ENCODE measurements at regions not wholly inside any gene's neighbourhood (a gene's known extent, or its start where the extent isn't known, plus 50 kb on each side); places are given as distances from the start of the nearest gene placed in this dataset.
"Not testable (repeated sequence)": the region's sequence is repeated elsewhere in the genome, so short reads cannot be mapped to it uniquely, and the experiment has no call there.

DNA sequence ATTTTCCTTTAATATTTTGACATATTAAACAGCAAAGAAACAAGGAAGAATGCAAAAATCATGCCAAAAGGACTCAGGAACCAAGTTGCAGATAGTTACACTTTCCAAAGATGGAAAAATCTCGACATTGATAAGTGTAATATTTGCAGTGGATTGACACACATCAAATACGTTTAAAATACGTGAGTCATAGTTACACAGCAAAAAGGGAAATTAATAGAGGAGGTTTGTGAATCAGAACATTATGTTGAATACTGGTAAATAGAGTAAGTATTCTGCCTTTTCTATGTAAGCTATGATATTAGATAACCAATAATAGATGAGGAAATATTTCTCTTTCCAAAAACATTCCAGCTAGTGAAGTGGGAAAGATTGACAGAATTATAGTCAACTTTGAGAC lies 1761.3 kb upstream of the IGFBP7 start:
- DNase-seq: no peak
- TF ChIP-seq POLR2A (IDR thresholded peaks at IDR 0.05; ENCODE audit: low read length) (no peak), GATA1 (IDR thresholded peaks at IDR 0.05; ENCODE audit: low read depth, low read length) (no peak)

DNA sequence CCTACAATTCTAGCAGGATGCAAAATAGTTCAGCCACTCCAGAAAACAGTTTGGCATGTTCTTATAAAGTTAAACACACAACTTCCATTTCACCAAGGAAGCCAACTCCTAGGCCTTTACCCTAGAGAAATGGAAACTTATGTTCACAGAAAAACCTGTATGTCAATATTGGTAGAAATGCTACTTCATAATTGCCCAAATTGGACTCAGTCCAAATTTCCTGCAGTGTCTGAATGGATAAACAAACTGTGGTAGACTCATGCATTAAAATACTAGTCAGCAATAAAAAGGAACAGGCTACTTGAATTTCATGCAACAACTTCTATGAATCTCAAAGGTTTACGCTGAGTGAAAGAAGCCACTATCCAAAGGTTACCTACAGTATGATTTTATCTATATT lies 1738.8 kb upstream of the IGFBP7 start:
- no peak for DNase-seq
- TF ChIP-seq POLR2A (IDR thresholded peaks at IDR 0.05; ENCODE audit: low read length) (no peak), GATA1 (IDR thresholded peaks at IDR 0.05; ENCODE audit: low read depth, low read length) (no peak)

DNA sequence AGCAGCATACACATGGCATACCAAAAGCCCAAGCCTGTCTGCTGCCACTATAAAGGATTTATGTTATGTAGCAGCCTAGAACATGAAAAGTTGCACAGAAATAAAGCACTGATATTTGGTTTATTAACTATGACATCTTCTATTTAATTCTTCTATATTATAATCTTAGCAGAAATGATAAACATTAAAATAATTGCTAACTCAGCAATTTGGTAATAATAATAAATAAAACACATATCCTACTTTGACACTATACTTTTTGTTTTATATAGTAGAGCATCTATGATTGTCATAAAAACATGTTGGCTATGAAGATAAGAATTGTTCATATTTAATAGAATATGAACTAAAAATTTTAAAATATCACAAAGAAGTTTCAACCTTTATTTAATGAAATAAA lies 1733.3 kb upstream of the IGFBP7 start:
- DNase-seq: no peak
- TF ChIP-seq GATA1 (IDR thresholded peaks at IDR 0.05; ENCODE audit: low read depth, low read length): no peak
- TF ChIP-seq POLR2A (IDR thresholded peaks at IDR 0.05; ENCODE audit: low read length): no peak

DNA sequence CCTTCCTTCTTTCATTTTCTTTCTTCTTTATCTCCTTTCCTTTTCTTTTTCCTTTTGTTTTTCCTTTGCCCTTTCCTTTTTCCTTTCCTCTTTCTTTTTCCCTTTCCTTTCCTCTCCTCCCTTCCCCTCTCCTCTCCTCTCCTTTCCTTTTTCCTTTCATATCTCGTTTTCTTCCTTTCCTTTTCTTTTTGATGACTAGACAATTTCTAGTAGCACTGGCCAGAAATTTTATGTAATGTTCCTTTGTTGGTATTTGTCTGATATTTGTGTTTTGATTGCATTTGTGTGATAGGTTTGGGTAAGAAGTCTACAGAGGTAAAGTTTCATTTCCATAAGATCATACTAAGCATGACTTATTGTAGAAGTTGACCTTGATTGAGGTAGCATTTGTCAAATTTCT lies 1722.9 kb upstream of the IGFBP7 start:
- no peak for DNase-seq
- TF ChIP-seq POLR2A (IDR thresholded peaks at IDR 0.05; ENCODE audit: low read length) (no peak), GATA1 (IDR thresholded peaks at IDR 0.05; ENCODE audit: low read depth, low read length) (no peak)

DNA sequence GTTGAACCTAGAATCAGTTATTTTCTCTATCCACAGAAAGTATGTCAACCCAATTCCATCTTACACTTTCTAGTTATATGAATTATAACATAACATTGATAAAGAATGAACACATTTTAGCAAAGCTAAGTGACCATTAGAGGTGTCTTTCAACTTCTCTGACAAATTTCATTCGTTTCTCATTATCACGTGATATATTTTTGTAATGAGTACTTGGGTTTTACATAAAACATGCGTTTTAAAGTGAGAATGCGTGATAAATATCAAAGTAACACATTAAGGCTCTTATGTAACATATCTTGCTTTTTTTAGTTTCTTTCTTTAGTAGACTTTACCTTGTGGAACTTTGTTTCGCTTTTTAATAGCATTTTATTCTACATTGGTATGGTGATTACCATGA lies 1715.1 kb upstream of the IGFBP7 start:
- TF ChIP-seq POLR2A (IDR thresholded peaks at IDR 0.05; ENCODE audit: low read length) (no peak), GATA1 (IDR thresholded peaks at IDR 0.05; ENCODE audit: low read depth, low read length) (no peak)
- DNase-seq: no peak

DNA sequence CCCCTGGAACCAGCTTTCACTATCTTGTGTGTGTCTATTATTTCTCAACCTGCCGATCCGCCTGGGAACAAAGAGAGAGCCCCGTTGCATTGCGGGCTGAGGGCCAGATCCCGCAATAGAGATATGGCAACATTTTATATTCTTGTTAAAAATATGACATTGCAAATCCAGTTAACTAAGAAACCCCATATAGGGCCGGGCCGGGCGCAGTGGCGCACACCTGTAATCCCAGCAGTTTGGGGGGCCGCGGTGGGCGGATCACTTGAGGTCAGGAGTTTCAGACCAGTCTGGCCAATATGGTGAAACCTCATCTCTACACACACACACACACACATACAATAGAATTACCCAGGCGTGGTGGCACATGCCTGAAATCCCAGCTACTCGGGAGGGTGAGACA lies 1708.4 kb upstream of the IGFBP7 start:
- DNase-seq: not testable (repeated sequence)

DNA sequence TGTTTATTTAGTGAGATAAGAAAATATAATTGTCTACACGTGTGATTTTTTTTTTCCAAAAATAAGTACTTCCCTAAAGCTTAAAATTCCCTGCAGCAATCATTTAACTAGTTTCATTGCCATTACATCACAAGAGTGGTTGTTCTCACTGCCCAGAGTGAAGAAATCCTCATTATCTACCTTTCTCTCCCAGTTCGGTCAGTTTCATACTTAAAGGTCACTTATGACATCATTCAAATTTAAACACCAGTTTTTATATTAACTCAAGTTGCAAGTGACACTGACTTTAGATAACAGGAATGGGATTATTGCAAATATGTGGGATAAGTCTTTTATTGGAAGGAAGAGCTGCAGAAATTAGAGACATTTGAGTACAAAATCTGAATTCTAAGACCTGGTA lies 1699.8 kb upstream of the IGFBP7 start:
- TF ChIP-seq GATA1 (IDR thresholded peaks at IDR 0.05; ENCODE audit: low read depth, low read length) (no peak), POLR2A (IDR thresholded peaks at IDR 0.05; ENCODE audit: low read length) (no peak)
- DNase-seq: no peak

DNA sequence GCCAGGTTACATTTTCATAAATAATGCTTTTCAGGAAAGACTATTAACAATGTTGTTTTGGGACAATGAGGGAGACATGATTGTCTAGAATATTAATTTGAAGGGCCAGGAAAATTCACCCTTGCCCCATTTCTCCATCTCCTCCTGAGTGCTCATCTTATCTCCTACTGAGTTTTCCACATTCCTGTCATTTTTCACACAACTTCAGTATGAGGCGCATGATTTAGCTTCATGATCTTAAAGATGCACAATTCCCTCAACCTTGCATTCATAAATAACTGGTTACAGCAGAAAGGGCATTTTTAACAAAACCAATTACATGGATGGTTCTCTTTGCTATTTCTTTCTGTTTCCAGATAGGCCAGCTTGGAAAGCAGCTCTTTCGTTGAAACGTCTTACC lies 1699.2 kb upstream of the IGFBP7 start:
- TF ChIP-seq POLR2A (IDR thresholded peaks at IDR 0.05; ENCODE audit: low read length): no peak
- no peak for TF ChIP-seq GATA1 (IDR thresholded peaks at IDR 0.05; ENCODE audit: low read depth, low read length)
- DNase-seq: no peak

DNA sequence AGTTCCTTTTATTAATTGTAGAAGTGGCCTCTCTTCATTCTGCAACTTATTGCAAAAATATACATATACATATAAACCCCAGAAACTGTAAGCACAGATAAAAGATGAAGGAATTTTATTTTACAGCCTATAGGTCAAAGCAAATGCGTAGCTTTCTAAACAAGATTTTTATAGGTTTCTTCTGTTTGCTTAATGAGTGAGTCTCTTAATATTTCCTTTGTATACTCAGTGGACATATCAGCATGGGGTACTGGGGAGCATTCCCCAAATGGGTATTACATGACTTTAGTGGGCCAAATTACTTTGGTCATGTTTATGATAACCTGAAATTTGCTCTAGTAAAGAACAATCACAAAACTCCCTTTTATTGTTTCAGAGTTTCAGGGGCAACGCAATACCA lies 1698.6 kb upstream of the IGFBP7 start:
- no peak for DNase-seq

DNA sequence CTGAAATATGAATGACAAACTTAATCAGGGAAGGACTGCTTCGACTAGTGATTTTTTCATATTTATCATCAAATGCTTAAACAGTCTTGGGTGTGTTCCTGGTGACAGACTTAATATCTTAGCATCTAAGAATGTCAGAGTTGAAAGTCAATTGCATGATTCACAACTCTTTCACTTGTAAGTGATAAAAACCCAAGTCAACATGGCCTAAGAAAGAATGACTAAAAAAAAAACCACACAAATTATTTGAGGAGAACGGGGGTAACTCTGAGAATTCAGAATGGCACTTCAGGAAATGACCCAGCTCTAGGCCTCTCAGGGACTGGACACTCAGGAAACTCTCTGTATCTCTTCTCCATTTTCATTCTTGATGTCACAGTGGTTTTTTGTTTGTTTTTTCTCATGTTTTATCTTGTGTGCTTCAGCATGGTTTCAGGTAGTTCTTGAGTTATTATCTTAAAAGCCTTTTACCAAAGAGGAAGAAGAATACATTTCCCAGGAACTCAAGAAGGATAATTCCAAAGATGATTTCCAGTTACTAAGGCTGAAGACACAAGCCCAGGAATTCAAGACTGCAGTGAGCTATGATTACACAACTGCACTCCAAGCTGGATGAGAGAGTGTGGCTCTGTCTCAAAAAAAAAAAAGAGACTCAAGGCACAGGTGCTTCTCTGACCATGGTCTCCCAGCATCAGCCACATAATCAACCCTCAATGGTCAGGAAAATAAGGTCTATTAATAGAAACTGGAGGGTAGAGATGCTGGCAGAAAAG lies 1697.8 kb upstream of the IGFBP7 start:
- no peak for TF ChIP-seq POLR2A (IDR thresholded peaks at IDR 0.05; ENCODE audit: low read length)
- no peak for TF ChIP-seq GATA1 (IDR thresholded peaks at IDR 0.05; ENCODE audit: low read depth, low read length)
- DNase-seq: no peak

More for the DNA sequence above, 1698.6 kb upstream of the IGFBP7 start:
- TF ChIP-seq POLR2A (IDR thresholded peaks at IDR 0.05; ENCODE audit: low read length) (no peak), GATA1 (IDR thresholded peaks at IDR 0.05; ENCODE audit: low read depth, low read length) (no peak)

DNA sequence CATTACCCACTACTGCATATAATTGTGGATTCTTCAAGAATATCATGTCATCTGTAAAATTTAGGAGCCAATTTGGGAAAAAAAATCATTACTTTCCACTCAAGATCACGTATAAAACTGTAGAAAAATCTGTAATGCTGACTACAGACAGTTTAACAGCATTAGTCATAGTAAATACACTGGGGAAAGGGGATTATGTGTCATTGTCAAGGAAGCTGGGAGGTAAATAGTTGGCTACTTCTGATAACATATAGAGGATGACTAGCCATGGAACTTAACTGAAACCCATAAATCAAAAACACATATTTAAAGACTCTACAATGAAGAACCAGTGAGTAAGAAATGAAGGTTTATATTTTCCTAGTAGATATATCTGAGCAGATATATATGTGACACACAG lies 1666.4 kb upstream of the IGFBP7 start:
- TF ChIP-seq POLR2A (IDR thresholded peaks at IDR 0.05; ENCODE audit: low read length): no peak
- TF ChIP-seq GATA1 (IDR thresholded peaks at IDR 0.05; ENCODE audit: low read depth, low read length): no peak
- no peak for DNase-seq

DNA sequence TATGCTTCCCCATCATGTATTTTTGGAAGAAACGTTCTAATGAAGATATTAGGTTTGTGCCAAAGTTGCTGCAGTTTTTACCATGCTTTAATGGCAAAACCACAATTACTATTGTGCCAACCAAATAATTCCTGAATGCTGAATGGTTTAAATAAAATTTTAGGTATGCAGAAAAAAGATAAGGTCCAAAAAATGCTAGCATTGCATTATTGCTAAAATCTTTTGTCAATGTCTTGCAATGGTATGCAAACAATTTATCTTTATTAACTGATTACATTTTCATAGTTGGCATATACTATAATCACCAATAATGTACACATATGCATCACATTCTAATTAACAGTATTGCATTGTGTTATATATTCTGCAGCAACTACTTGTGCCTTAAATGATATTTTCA lies 1657.4 kb upstream of the IGFBP7 start:
- TF ChIP-seq GATA1 (IDR thresholded peaks at IDR 0.05; ENCODE audit: low read depth, low read length) (no peak), POLR2A (IDR thresholded peaks at IDR 0.05; ENCODE audit: low read length) (no peak)

DNA sequence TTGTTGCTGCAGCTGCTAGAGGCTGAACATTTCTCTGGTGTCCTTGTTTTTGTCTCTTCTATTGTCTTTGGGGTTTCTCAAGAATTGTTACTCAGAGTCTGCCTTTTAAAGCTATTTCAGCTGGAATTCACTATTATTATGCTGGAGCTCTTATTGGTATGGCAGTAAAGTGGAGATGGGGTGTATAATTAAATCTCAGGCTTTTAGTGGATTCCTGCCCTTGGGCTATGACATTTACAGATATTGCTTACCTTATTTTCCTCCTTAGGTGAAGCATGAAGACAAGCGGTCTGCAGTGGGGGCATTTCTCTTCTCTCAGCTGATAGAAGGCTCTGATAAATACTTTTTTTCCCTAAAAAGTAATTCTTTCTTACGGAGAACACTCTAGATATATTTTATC lies 1656.6 kb upstream of the IGFBP7 start:
- no peak for DNase-seq
- TF ChIP-seq GATA1 (IDR thresholded peaks at IDR 0.05; ENCODE audit: low read depth, low read length) (no peak), POLR2A (IDR thresholded peaks at IDR 0.05; ENCODE audit: low read length) (no peak)

More for the DNA sequence above, 1657.4 kb upstream of the IGFBP7 start:
- no peak for DNase-seq

DNA sequence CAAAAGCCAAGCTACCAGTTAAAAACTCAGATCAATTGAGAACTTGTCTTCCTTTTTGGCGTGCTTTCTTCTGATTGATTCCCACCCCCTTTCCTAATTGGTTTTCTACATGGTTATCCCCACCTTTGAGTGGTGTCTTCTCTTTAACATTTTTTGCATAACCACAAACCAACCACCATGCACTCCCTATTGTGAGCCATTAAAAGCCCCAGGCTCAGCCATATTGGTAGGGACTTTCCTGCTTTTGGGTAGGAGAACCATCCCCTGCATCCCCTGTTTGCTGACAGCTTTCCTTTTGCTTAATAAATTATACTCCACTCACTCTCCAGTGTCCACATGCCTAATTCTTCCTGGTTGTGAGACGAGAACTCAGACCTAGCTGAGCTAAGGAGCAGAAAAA lies 1651.4 kb upstream of the IGFBP7 start:
- TF ChIP-seq GATA1 (IDR thresholded peaks at IDR 0.05; ENCODE audit: low read depth, low read length): no peak
- DNase-seq: no peak

DNA sequence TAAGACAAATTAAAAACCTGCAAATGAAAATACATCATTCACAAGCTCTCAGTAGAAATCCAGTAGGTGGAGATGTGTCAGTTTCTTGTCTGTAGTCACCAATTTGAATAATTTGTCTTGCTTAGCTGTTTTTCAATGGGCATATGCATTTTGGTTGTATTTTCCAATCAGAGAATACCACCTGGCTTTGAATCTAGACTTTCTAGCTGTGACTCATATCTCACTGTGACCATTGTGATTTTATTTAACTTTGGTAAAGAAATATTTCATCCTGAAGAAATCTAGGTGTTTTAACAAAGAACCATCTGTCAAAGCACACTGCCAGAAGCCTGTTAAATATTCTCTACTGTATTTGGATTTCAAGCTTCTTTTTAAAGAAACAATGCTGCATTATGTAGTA lies 1650.6 kb upstream of the IGFBP7 start:
- TF ChIP-seq POLR2A (IDR thresholded peaks at IDR 0.05; ENCODE audit: low read length) (no peak), GATA1 (IDR thresholded peaks at IDR 0.05; ENCODE audit: low read depth, low read length) (no peak)
- no peak for DNase-seq

DNA sequence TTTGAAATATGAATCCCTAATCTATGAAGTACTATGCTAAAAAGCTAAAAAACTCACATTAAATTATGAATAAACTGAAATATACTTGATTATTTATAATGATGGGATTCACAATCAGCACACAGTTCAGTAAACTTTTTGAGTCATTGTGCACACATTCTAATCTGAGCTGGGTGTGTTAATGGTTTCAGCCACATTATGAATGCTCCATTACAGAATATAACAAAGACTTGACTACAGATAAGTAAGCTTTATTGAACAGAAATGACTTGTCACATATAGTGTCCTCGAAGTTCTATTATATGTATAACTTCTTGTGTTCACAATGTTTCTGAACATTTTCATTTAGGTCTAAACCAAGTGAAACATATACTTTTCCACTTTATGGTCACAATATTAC lies 1649.9 kb upstream of the IGFBP7 start:
- DNase-seq: no peak
- TF ChIP-seq POLR2A (IDR thresholded peaks at IDR 0.05; ENCODE audit: low read length) (no peak), GATA1 (IDR thresholded peaks at IDR 0.05; ENCODE audit: low read depth, low read length) (no peak)
